Gastroesophageal sphincter (tissue), 2 donors: ENCODE measurements at regions not wholly inside any gene's neighbourhood (a gene's known extent, or its start where the extent isn't known, plus 50 kb on each side); places are given as distances from the start of the nearest gene placed in this dataset.

Source experiments
- EP300 ChIP-seq: sonication (generic); formaldehyde crosslinking; IDR thresholded peaks from one replicate; pipeline ENCODE4 v1.6.1; 2017; ENCODE audit warnings: antibody characterized with exemption, mild to moderate bottlenecking
- POLR2A ChIP-seq, 2 donors: fragments of 450-650 bp; IDR thresholded peaks; one replicate each; pipeline ENCODE4 v1.6.1; 2017; ENCODE audit warnings: antibody characterized with exemption in 2 of 2, mild to moderate bottlenecking in 2 of 2, moderate library complexity in 1 of 2

DNA sequence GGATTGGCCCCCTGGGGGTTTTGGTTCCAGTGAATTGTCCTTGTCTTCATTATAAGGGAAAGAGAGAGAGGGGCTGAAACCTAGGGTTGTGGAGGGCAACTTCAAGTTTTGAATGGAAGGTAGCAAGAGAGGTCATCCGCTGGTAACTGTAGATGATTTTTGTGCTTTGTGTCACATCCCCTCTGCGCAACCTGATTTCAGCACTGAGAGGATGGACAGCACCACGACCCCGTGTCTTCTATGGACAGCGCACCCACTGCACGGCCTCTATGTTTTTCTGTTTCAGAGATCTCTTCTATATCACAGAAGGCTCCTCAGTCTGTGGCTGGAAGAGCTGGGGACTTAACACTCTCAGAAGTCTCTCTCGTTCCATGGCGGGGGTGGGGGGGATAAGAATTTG lies 127.0 kb upstream of the RPH3A start:
- TF ChIP-seq EP300: no peak
- TF ChIP-seq POLR2A (IDR thresholded peaks at IDR 0.05): no peak
